GM19455 (cell line): ENCODE measurements at regions not wholly inside any gene's neighbourhood (a gene's known extent, or its start where the extent isn't known, plus 50 kb on each side); places are given as distances from the start of the nearest gene placed in this dataset.

Source experiments
- ATAC-seq: cut with Tn5 transposase; IDR thresholded peaks from one replicate; pipeline ENCODE4 v1.9.1; 2021; ENCODE audit not compliant: unreplicated experiment

DNA sequence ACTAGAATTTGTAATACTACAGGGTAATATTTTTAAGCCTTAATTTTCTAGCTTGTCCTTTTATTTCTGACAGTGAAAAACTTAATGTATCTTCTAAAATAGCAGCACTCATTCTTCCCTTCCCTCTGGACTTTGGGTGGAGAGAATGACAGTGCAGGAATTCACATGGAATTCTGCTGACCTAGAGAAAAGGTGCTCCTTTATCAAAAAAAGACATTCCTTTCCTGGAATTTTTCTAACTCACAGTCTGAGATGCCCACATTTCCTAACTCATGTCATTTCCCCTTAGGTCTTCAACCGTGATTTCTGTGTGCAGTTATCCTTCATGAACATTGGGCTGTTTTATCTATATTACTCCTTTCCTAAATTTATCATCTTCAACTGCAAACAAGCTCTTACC lies 137.8 kb upstream of the PDGFD start:
- ATAC-seq = no peak

DNA sequence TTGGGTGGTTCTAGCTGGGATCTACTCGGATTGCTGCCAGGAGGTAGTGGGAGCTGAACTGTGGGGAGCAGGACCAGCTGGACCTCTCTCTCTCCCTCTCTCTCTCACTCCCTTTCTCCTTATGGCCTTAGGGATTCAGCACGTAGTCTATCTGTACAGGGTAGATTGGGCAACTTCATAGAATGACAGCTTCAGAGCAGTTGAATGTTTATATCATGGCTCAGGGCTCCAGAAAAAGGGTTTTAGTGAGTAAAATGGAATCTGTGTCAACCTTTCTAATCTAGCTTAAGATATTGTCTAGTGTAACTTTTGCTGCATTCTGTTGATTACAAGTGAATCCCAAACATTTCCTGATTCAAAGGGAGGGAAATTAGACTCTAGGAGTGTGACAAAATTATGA lies 127.7 kb upstream of the PDGFD start:
- no peak for ATAC-seq

DNA sequence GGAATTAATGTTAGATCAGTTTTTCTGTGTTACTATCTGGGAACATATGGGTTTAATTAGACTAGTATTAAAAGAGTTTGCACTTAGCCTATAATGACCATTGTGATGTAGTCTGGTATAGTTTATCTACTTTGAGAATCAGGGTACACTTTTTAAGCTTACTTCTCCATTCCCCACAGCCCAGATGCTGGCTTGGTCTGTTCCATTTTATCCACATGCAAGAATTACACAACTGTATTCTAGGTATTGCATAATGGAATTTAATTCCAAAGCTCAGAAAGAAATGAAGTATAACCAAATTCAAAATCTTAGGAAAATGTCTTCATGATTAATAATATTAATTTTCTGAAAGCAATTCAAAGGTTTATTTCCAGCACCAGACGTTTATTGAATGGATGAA lies 122.2 kb upstream of the PDGFD start:
- ATAC-seq = no peak

DNA sequence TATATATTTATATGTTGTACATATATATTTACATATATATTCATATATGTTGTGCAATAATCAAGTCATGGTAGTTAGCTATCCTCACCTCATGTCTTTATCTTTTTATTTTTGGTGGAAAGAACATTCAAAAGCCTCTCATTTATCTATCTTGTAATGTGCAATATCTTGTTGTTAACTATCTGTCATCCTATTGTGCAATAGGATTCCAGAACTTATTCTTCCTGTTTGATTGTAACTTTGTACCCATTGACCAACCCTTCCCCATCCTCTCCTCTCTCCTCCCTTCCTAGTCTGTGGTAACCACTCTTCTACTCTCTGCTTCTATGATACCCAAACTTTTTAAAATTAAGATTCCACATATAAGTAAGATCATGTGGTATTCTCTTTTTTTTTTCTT lies 115.6 kb upstream of the PDGFD start:
- ATAC-seq = no peak

DNA sequence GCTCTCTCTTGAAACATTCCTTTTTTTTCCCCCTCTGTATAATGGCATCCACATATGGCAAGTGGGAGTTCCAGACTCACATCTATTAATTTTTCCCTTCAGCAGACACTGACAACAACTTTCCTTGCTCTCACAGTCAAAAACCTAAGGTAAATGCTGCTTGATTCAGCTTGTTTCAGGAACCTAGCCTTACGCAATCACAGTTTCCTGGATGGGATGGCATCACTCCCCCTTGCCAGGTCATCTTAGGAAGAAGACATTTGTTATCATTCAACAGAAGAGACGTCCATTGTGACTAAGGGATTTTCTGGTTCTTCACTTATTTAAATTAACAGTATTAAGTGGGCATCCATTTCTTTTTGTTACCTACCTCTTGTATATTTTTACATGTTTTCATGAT lies 112.0 kb upstream of the PDGFD start:
- ATAC-seq = no peak

- no peak for ATAC-seq
Observed at GRCh38 chr11:104260456-104260855, 96.5 kb upstream of the PDGFD start.

GRCh38 chr11:104259121-104259610 lies 95.2 kb upstream of the PDGFD start:
- no peak for ATAC-seq

GRCh38 chr11:104256525-104256924 lies 92.6 kb upstream of the PDGFD start:
- no peak for ATAC-seq

DNA sequence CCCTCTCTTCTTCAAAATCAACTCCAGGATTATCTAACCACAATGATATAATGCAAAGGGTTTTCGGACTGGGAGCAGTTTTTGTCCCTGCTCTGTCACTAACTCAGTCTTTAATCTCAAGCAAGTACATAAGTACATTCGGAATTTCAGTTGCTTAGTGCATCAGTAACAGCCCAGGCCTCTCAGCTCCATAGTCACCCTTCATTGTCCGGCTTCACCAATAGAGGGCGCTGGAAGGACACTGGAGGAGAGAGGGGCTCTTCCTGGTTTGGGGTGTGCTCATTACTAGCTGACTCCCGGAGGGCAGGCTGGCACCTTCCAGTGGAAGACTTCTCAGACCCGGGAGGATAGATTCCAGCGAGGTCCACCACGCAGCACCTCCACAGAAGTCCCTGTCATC lies 90.4 kb upstream of the PDGFD start:
- peak; percentile 92 for ATAC-seq

GRCh38 chr11:104246590-104246989 lies 82.6 kb upstream of the PDGFD start:
- ATAC-seq = no peak

- no peak for ATAC-seq
Observed at GRCh38 chr11:104238916-104239315, 75.0 kb upstream of the PDGFD start.

DNA sequence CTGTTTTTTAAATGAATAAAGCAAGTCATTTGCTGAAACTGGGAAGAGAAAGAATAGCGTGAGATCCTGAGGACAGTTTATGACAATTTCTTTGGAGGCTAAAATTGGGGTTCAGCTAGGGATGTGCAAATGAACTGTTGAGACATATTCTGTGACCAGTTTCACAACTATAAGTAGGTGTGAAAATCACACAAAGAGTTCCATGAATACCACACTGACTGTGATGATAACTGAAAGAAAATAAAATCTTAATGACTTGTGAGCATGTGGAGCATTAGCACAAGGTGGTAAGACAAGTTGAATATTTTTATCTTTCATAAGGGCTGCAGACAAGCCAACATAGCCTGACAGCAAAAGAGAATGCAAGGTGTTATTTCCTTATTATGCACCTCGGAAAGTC lies 61.1 kb upstream of the PDGFD start:
- no peak for ATAC-seq

- no peak for ATAC-seq
Observed at GRCh38 chr11:104222464-104222863, 58.5 kb upstream of the PDGFD start.

- ATAC-seq = no peak
Observed at GRCh38 chr11:104221455-104221854, 57.5 kb upstream of the PDGFD start.

GRCh38 chr11:104219096-104219495 lies 55.1 kb upstream of the PDGFD start:
- no peak for ATAC-seq

DNA sequence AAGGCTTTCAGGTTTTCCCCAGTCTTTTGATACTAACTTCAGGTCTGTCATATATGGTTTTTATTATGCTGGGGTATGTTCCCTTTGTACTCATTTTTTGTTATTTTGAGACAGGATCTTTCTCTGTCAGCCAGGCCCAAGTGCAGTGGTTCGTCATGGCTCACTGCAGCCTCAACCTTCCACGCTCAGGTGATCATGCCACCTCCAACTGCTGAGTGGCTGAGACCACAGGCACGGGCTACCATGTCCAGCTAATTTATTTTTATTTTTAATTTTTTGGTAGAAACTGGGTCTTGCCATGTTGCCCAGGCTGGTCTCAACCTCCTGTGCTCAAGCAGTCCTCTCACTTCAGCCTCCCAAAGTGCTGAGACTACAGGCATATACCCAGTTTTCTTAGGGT lies 50.6 kb upstream of the PDGFD start:
- ATAC-seq = no peak
